ENCODE measurements at regions not wholly inside any gene's neighbourhood (a gene's known extent, or its start where the extent isn't known, plus 50 kb on each side); places are given as distances from the start of the nearest gene placed in this dataset.

DNA sequence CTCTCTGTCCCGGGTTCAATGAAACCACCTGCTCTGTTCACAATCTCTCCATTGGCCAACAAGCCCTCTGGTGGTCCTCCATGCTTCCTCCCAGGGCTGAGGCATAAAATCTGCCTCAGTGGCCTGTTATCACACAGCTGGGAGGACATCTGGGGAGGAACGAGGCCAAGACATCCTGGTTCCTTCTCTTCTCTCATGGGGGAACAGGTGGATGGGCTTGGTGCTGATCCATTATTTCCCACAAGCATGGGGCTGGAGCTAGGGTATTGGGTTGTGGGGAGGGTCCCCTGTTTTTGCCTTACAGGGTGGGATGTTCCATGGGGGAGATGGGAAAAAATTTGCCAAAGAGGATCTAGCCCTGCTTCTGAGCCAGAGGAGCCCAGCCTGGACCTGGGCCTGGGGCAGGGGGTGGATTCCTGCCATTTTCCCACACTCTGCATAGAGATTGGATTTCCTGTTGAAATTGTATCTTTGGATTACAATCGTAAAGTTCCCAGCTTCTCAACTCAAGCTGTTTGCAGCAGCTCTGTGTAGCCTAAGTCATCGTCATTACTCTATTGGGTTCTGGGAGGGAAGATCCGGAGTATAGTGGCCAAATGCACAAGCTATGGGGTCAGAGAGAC, 124.7 kb downstream of the NAV1 start:
- Histone ChIP-seq H3K79me2 (ENCODE audit: low read depth) (no peaks in the 10 kb centered on the region), H3K4me2 (no peak overlapping the region), H3K9me3 (ENCODE audit: insufficient read depth, low read depth) (no peaks in the 10 kb centered on the region), H3F3A (ENCODE audit: insufficient read depth, low read depth) (no peaks in the 10 kb centered on the region), H4K20me1 (ENCODE audit: insufficient read depth) (no peaks in the 10 kb centered on the region; the same call in 1 of the 2 replicates), H3K4me3 (no peak overlapping the region), H3K9me2 (ENCODE audit: insufficient read depth) (no peaks in the 10 kb centered on the region), H3K27ac (no peak overlapping the region), H3K4me1 (replicated peaks; ENCODE audit: insufficient read depth) (no peaks in the 10 kb centered on the region), H3K27me3 (ENCODE audit: insufficient read depth, low read depth) (no peaks in the 10 kb centered on the region), H3K36me3 (ENCODE audit: low read depth) (no peaks in the 10 kb centered on the region), H2AFZ (no peak overlapping the region)
- ChIA-PET CTCF (no interaction called here), POLR2A (ENCODE audit: unreplicated experiment) (interaction anchor here (0.6 kb wide), 2 partner anchors 26 to 130 kb away, joined by 3 read pairs; no protein-coding TSS in a partner anchor)
- intact Hi-C loops (cut with micrococcal nuclease; ENCODE audit: unreplicated experiment): no loop called here
- no peak for DNase-seq
- TF ChIP-seq EZH2 (IDR thresholded peaks at IDR 0.05; ENCODE audit: low read depth): no peak
- TF ChIP-seq, protein P1, sequence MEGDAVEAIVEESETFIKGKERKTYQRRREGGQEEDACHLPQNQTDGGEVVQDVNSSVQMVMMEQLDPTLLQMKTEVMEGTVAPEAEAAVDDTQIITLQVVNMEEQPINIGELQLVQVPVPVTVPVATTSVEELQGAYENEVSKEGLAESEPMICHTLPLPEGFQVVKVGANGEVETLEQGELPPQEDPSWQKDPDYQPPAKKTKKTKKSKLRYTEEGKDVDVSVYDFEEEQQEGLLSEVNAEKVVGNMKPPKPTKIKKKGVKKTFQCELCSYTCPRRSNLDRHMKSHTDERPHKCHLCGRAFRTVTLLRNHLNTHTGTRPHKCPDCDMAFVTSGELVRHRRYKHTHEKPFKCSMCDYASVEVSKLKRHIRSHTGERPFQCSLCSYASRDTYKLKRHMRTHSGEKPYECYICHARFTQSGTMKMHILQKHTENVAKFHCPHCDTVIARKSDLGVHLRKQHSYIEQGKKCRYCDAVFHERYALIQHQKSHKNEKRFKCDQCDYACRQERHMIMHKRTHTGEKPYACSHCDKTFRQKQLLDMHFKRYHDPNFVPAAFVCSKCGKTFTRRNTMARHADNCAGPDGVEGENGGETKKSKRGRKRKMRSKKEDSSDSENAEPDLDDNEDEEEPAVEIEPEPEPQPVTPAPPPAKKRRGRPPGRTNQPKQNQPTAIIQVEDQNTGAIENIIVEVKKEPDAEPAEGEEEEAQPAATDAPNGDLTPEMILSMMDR (conservative IDR thresholded peaks at IDR 0.05): no peak
- BruUV-seq (replicated peaks): no TSS peak

DNA sequence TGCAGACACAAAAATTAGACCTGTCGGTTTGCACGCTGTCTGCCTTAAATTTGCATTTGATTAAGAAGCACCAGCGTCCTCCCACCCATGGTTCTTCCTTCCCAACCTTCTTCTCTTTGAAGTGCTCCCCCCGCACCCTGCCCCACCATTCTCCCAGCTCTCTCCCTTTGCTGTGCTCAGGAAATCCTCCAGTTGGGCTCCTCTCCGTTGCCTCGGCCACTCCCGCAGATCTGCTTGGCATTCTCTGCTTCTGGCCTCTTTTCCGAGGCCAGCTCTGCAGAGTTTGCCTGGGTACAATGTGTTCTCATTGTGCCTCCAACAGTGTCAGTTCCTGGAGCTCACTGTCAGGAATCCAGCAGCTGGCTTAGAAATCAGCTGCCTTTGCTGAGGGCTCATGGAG, 126.1 kb downstream of the NAV1 start:
- H3K4me3 ChIP-seq: no peak overlapping the region
- no peak overlapping the region for H3K4me2 ChIP-seq
- H3K36me3 ChIP-seq (ENCODE audit: low read depth): no peaks in the 10 kb centered on the region
- no peaks in the 10 kb centered on the region for H3K4me1 ChIP-seq (replicated peaks; ENCODE audit: insufficient read depth)
- BruUV-seq (replicated peaks): no TSS peak
- H3K9me2 ChIP-seq (ENCODE audit: insufficient read depth): no peaks in the 10 kb centered on the region
- DNase-seq: no peak
- POLR2A ChIA-PET (ENCODE audit: unreplicated experiment): no interaction called here
- no peaks in the 10 kb centered on the region for H3K27me3 ChIP-seq (ENCODE audit: insufficient read depth, low read depth)
- no peak overlapping the region for H3K27ac ChIP-seq
- H3F3A ChIP-seq (ENCODE audit: insufficient read depth, low read depth): no peaks in the 10 kb centered on the region
- H2AFZ ChIP-seq: no peak overlapping the region
- TF ChIP-seq, protein P1 (conservative IDR thresholded peaks at IDR 0.05): no peak
- no peak for TF ChIP-seq EZH2 (IDR thresholded peaks at IDR 0.05; ENCODE audit: low read depth)
- H4K20me1 ChIP-seq (ENCODE audit: insufficient read depth): no peaks in the 10 kb centered on the region; the same call in 1 of the 2 replicates
- intact Hi-C loops (cut with micrococcal nuclease; ENCODE audit: unreplicated experiment): no loop called here
- no peaks in the 10 kb centered on the region for H3K9me3 ChIP-seq (ENCODE audit: insufficient read depth, low read depth)
- no peaks in the 10 kb centered on the region for H3K79me2 ChIP-seq (ENCODE audit: low read depth)
- CTCF ChIA-PET: interaction anchor here (0.7 kb wide), 1 partner anchor 58 kb away, joined by 7 read pairs; no protein-coding TSS in a partner anchor

DNA sequence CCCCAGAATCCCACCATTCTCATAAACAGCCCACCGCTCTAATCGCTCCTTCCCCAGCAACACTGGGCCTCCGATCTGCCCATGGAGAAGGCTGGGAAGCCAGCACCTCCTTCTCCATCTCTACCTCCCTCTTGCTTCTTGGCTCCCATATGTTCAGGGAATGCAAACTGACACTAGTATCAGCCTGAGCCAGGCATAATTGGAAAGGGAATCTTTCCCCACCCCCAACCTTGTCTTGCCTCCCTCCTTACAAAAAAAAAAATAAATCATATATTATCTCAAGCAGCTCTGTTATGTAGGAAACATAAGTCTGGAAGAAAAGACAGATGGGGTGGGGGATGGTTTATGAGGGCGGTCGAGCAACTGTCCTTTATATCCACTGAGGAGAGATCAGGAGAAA, 127.2 kb downstream of the NAV1 start:
- no peak for DNase-seq
- intact Hi-C loops (cut with micrococcal nuclease; ENCODE audit: unreplicated experiment): no loop called here
- Histone ChIP-seq H3K4me2 (no peak overlapping the region), H3K79me2 (ENCODE audit: low read depth) (no peaks in the 10 kb centered on the region), H3F3A (ENCODE audit: insufficient read depth, low read depth) (no peaks in the 10 kb centered on the region), H3K4me3 (no peak overlapping the region), H3K27me3 (ENCODE audit: insufficient read depth, low read depth) (no peaks in the 10 kb centered on the region), H2AFZ (no peak overlapping the region), H3K9me2 (ENCODE audit: insufficient read depth) (no peaks in the 10 kb centered on the region), H3K27ac (no peak overlapping the region), H3K36me3 (ENCODE audit: low read depth) (no peaks in the 10 kb centered on the region), H4K20me1 (ENCODE audit: insufficient read depth) (no peaks in the 10 kb centered on the region; the same call in 1 of the 2 replicates), H3K4me1 (replicated peaks; ENCODE audit: insufficient read depth) (no peaks in the 10 kb centered on the region), H3K9me3 (ENCODE audit: insufficient read depth, low read depth) (no peaks in the 10 kb centered on the region)
- ChIA-PET POLR2A (ENCODE audit: unreplicated experiment) (no interaction called here), CTCF (no interaction called here)
- no TSS peak for BruUV-seq (replicated peaks)
- TF ChIP-seq, protein P1 (conservative IDR thresholded peaks at IDR 0.05): no peak
- TF ChIP-seq EZH2 (IDR thresholded peaks at IDR 0.05; ENCODE audit: low read depth): no peak
